ENCODE measurements at regions not wholly inside any gene's neighbourhood (a gene's known extent, or its start where the extent isn't known, plus 50 kb on each side); places are given as distances from the start of the nearest gene placed in this dataset.

- peak overlapping the region in 3 of 4 donors; percentile 16 to 51 (median 35) for H3K27ac ChIP-seq
- DNase-seq: peak; percentile 37
- 55% methylated on average over 10 of the region's 10 CpGs; no CpG with 5 or more reads in 1 of the 2 donors for WGBS, 2 donors (ENCODE audit: low coverage in 1 of 2)
Observed at GRCh38 chrX:9379697-9380551, 84.9 kb upstream of the TBL1X start.

GRCh38 chrX:9383655-9384054 lies 81.2 kb upstream of the TBL1X start:
- in situ Hi-C loops (cut with MboI; ENCODE audit: low pct_ligation_motif_present in 1 of 4, low pct_unique_long_range_greater_than_20kb in 1 of 4, low sequenced_read_pairs in 3 of 4): no loop called here
- peaks cover 0 to 7% (median 5%) of the 10 kb centered on the region in 4 donors for H3K4me1 ChIP-seq

More at GRCh38 chrX:9379697-9380551, 84.9 kb upstream of the TBL1X start:
- TF ChIP-seq EP300 (IDR thresholded peaks at IDR 0.05; ENCODE audit: low read depth): no peak
- TF ChIP-seq POLR2A (IDR thresholded peaks at IDR 0.05): no peak
- TF ChIP-seq CTCF (IDR thresholded peaks at IDR 0.05): no peak
- peak in 1 of 3 donors; percentile 25 for TF ChIP-seq POLR2AphosphoS5 (IDR thresholded peaks at IDR 0.05)
- peaks cover 0 to 7% (median 5%) of the 10 kb centered on the region in 4 donors for H3K4me1 ChIP-seq
- H3K4me3 ChIP-seq: no peak overlapping the region
- no peaks in the 10 kb centered on the region for H3K27me3 ChIP-seq
- no peaks in the 10 kb centered on the region for H3K9me3 ChIP-seq
- no peaks in the 10 kb centered on the region for H3K36me3 ChIP-seq
- intact Hi-C loops (cut with DNase I; ENCODE audit: low total_unique reads) (no loop called here), in situ Hi-C loops (cut with MboI; ENCODE audit: low pct_ligation_motif_present in 1 of 4, low pct_unique_long_range_greater_than_20kb in 1 of 4, low sequenced_read_pairs in 3 of 4) (no loop called here)

GRCh38 chrX:9388450-9388849 lies 76.4 kb upstream of the TBL1X start:
- 58% methylated on average over 1 of the region's 1 CpG; no CpG with 5 or more reads in 1 of the 2 donors for WGBS, 2 donors (ENCODE audit: low coverage in 1 of 2)
- Histone ChIP-seq H3K9me3 (no peaks in the 10 kb centered on the region), H3K27me3 (no peaks in the 10 kb centered on the region), H3K4me3 (no peak overlapping the region), H3K27ac (no peak overlapping the region), H3K4me1 (no peaks in the 10 kb centered on the region), H3K36me3 (no peaks in the 10 kb centered on the region)
- intact Hi-C loops (cut with DNase I; ENCODE audit: low total_unique reads): no loop called here
- no peak for DNase-seq
- in situ Hi-C loops (cut with MboI; ENCODE audit: low pct_ligation_motif_present in 1 of 4, low pct_unique_long_range_greater_than_20kb in 1 of 4, low sequenced_read_pairs in 3 of 4): no loop called here
- no peak for TF ChIP-seq POLR2AphosphoS5 (IDR thresholded peaks at IDR 0.05)
- no peak for TF ChIP-seq CTCF (IDR thresholded peaks at IDR 0.05)
- no peak for TF ChIP-seq POLR2A (IDR thresholded peaks at IDR 0.05)
- no peak for TF ChIP-seq EP300 (IDR thresholded peaks at IDR 0.05; ENCODE audit: low read depth)

More at GRCh38 chrX:9383655-9384054, 81.2 kb upstream of the TBL1X start:
- H3K4me3 ChIP-seq: no peak overlapping the region
- H3K27me3 ChIP-seq: no peaks in the 10 kb centered on the region
- no peak overlapping the region for H3K27ac ChIP-seq
- intact Hi-C loops (cut with DNase I; ENCODE audit: low total_unique reads): no loop called here
- DNase-seq: no peak
- TF ChIP-seq EP300 (IDR thresholded peaks at IDR 0.05; ENCODE audit: low read depth) (no peak), POLR2AphosphoS5 (IDR thresholded peaks at IDR 0.05) (no peak), POLR2A (IDR thresholded peaks at IDR 0.05) (no peak), CTCF (IDR thresholded peaks at IDR 0.05) (no peak)
- H3K36me3 ChIP-seq: no peaks in the 10 kb centered on the region
- H3K9me3 ChIP-seq: no peaks in the 10 kb centered on the region

GRCh38 chrX:9390121-9390520 lies 74.7 kb upstream of the TBL1X start:
- H3K27me3 ChIP-seq: no peaks in the 10 kb centered on the region
- in situ Hi-C loops (cut with MboI; ENCODE audit: low pct_ligation_motif_present in 1 of 4, low pct_unique_long_range_greater_than_20kb in 1 of 4, low sequenced_read_pairs in 3 of 4) (no loop called here), intact Hi-C loops (cut with DNase I; ENCODE audit: low total_unique reads) (no loop called here)
- no peak for TF ChIP-seq EP300 (IDR thresholded peaks at IDR 0.05; ENCODE audit: low read depth)
- no peak for TF ChIP-seq POLR2AphosphoS5 (IDR thresholded peaks at IDR 0.05)
- TF ChIP-seq POLR2A (IDR thresholded peaks at IDR 0.05): no peak
- TF ChIP-seq CTCF (IDR thresholded peaks at IDR 0.05): no peak
- no peak for DNase-seq
- no peak overlapping the region for H3K4me3 ChIP-seq
- no peak overlapping the region for H3K27ac ChIP-seq
- H3K36me3 ChIP-seq: no peaks in the 10 kb centered on the region
- WGBS, 2 donors (ENCODE audit: low coverage in 1 of 2): 85% methylated on average over 1 of the region's 1 CpG; no CpG with 5 or more reads in 1 of the 2 donors
- H3K9me3 ChIP-seq: no peaks in the 10 kb centered on the region
- no peaks in the 10 kb centered on the region for H3K4me1 ChIP-seq
